ENCODE measurements at regions not wholly inside any gene's neighbourhood (a gene's known extent, or its start where the extent isn't known, plus 50 kb on each side); places are given as distances from the start of the nearest gene placed in this dataset.

DNA sequence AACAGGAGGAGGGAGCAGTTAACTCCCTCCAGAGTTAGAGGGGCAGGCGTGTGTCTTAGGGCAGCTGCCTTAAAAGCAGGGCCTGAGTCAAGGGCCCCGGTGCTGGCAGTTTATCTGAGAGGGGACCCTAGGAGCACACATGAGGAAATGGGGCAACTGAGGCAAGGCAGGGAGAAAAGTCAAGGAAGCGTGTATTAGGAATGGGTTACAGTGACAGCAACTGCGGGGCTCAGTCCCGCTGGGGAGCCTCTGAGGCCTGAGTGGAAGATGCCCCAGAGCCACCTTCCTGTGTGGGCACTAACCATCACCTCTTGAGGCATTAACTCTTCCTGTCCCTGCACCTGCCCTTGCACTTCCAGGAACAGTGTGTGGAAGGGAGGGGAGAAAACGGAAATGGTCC is 276.3 kb downstream of the MATN1 start:
- TF ChIP-seq, protein P1, sequence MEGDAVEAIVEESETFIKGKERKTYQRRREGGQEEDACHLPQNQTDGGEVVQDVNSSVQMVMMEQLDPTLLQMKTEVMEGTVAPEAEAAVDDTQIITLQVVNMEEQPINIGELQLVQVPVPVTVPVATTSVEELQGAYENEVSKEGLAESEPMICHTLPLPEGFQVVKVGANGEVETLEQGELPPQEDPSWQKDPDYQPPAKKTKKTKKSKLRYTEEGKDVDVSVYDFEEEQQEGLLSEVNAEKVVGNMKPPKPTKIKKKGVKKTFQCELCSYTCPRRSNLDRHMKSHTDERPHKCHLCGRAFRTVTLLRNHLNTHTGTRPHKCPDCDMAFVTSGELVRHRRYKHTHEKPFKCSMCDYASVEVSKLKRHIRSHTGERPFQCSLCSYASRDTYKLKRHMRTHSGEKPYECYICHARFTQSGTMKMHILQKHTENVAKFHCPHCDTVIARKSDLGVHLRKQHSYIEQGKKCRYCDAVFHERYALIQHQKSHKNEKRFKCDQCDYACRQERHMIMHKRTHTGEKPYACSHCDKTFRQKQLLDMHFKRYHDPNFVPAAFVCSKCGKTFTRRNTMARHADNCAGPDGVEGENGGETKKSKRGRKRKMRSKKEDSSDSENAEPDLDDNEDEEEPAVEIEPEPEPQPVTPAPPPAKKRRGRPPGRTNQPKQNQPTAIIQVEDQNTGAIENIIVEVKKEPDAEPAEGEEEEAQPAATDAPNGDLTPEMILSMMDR (optimal IDR thresholded peaks at IDR 0.05 in 1 of 3, IDR thresholded peaks at IDR 0.05 in 1 of 3, conservative IDR thresholded peaks at IDR 0.05 in 1 of 3; ENCODE audit: extremely low read depth in 1 of 3, insufficient read depth in 2 of 3, low read length in 3 of 3) = no peak
- TF ChIP-seq EZH2 (IDR thresholded peaks at IDR 0.05; ENCODE audit: low read length) = no peak

Data from keratinocyte (primary cell).